HCT116 (cell line): ENCODE measurements at regions not wholly inside any gene's neighbourhood (a gene's known extent, or its start where the extent isn't known, plus 50 kb on each side); places are given as distances from the start of the nearest gene placed in this dataset.

Source experiments
- ATAC-seq: fragments of 200-7000 bp; cut with Tn5 transposase; 2 replicates; pipeline ENCODE4 v1.9.1; 2020; ENCODE audit warnings: mild to moderate bottlenecking, moderate library complexity
- BruUV-seq: library from RNA; stranded (reverse); fragments of 400-500 nt; replicated peaks from 2 replicates; lab custom pipeline; 2021; lab: Mats Ljungman, UMichigan
- CTCF ChIA-PET: fragments of 300-600 bp; sonication (Branson Sonifier 250); formaldehyde crosslinking; loops from one replicate; lab custom pipeline; 2021; ENCODE audit warnings: antibody characterized with exemption; lab: Charles Lee
- POLR2A ChIA-PET: fragments of 300-600, 350-600 bp; sonication (Branson Sonifier 250); formaldehyde crosslinking; loops from one replicate; lab custom pipeline; 2021; ENCODE audit warnings: antibody characterized with exemption; lab: Charles Lee
- RAD21 ChIA-PET, 2 experiments: fragments of 300-600 bp; sonication (Branson Sonifier 250); formaldehyde crosslinking; loops; one replicate each; lab custom pipeline; 2023; ENCODE audit warnings: low total read pairs in 2 of 2; ENCODE audit not compliant: uncharacterized antibody in 2 of 2, unreplicated experiment in 2 of 2, low non-redundant PET in 1 of 2; lab: Charles Lee
- DNase-seq: peaks from one replicate; pipeline ENCODE4 v3.0.0-alpha.2; 2010; ENCODE audit warnings: low read depth, low spot score
- H2AFZ ChIP-seq: fragments of 200-600 bp; shearing (Covaris generic), sonication (generic); 2 replicates; pipeline ENCODE4 v1.6.1; 2017; ENCODE audit warnings: low read depth, mixed run types, mixed read lengths, antibody characterized with exemption, low read length; ENCODE audit not compliant: poor library complexity, severe bottlenecking
- H3K27ac ChIP-seq: 2 replicates; pipeline ENCODE4 v1.5.1; 2012; ENCODE audit warnings: low read depth, low read length
- H3K27me3 ChIP-seq: fragments of 200-600 bp; sonication (generic); 2 replicates; pipeline ENCODE4 v1.6.1; 2016; ENCODE audit warnings: mixed run types, low read length, mixed read lengths; ENCODE audit not compliant: insufficient read depth
- H3K36me3 ChIP-seq, 2 experiments: fragments of 200-500 bp in 1 of 2; fragments of 200-600 bp in 1 of 2; sonication (Bioruptor generic) in 1 of 2; sonication (generic) in 1 of 2; 2 replicates each; pipeline versions ENCODE4 v1.5.1 to v1.6.1; 2014 to 2016; ENCODE audit warnings: low read length in 2 of 2, inconsistent platforms in 1 of 2, mixed read lengths in 1 of 2, mixed run types in 1 of 2; ENCODE audit not compliant: insufficient read depth in 2 of 2, control insufficient read depth in 1 of 2
- H3K4me1 ChIP-seq, 2 experiments: fragments of 200-600 bp in 1 of 2; sonication (generic) in 1 of 2; 2 replicates each; pipeline versions ENCODE4 v1.5.1 to v1.6.1; 2012 to 2017; ENCODE audit warnings: low read length in 2 of 2, inconsistent platforms in 1 of 2, mild to moderate bottlenecking in 1 of 2, mixed read lengths in 1 of 2, mixed run types in 1 of 2, moderate library complexity in 1 of 2; ENCODE audit not compliant: insufficient read depth in 2 of 2, control insufficient read depth in 1 of 2
- H3K4me2 ChIP-seq: fragments of 200-600 bp; sonication (generic); 2 replicates; pipeline ENCODE4 v1.6.1; 2017; ENCODE audit warnings: mixed run types, low read length, mixed read lengths
- H3K4me3 ChIP-seq, 2 experiments: fragments of 200-600 bp in 1 of 2; sonication (generic) in 1 of 2; replicated peaks in 1 of 2; 2 replicates each; pipeline ENCODE4 v1.5.1; 2011 to 2016; ENCODE audit warnings: low read length in 2 of 2, control low read depth in 1 of 2, low read depth in 1 of 2, mild to moderate bottlenecking in 1 of 2, mixed read lengths in 1 of 2, mixed run types in 1 of 2
- H3K79me2 ChIP-seq: fragments of 200-600 bp; sonication (generic); 2 replicates; pipeline ENCODE4 v1.6.1; 2017; ENCODE audit warnings: mild to moderate bottlenecking, mixed run types, low read length, moderate library complexity, mixed read lengths; ENCODE audit not compliant: insufficient read depth
- H3K9ac ChIP-seq: fragments of 200-600 bp; sonication (generic); 2 replicates; pipeline ENCODE4 v1.6.1; 2016; ENCODE audit warnings: low read length, mixed read lengths
- H3K9me2 ChIP-seq: fragments of 200-600 bp; sonication (generic), shearing (Covaris generic); 2 replicates; pipeline ENCODE4 v1.6.1; 2017; ENCODE audit warnings: mixed run types, mild to moderate bottlenecking, moderate library complexity; ENCODE audit not compliant: insufficient read depth
- H3K9me3 ChIP-seq, 2 experiments: fragments of 200-500 bp in 1 of 2; fragments of 200-600 bp in 1 of 2; sonication (Bioruptor generic) in 1 of 2; sonication (generic) in 1 of 2; 2 replicates each; pipeline ENCODE4 v1.6.1; 2014 to 2017; ENCODE audit warnings: low read length in 2 of 2, mixed read lengths in 2 of 2, inconsistent platforms in 1 of 2, low read depth in 1 of 2, mild to moderate bottlenecking in 1 of 2, mixed run types in 1 of 2, moderate library complexity in 1 of 2; ENCODE audit not compliant: control insufficient read depth in 1 of 2, insufficient read depth in 1 of 2
- H4K20me1 ChIP-seq: fragments of 200-600 bp; sonication (generic), shearing (Covaris generic); 2 replicates; pipeline ENCODE4 v1.6.1; 2017; ENCODE audit warnings: mixed run types, mild to moderate bottlenecking, moderate library complexity; ENCODE audit not compliant: insufficient read depth
- CBX3 ChIP-seq: IDR thresholded peaks from 2 replicates; pipeline ENCODE4 v1.6.1; 2012; ENCODE audit warnings: low read depth
- EGR1 ChIP-seq: IDR thresholded peaks from 2 replicates; pipeline ENCODE4 v1.6.1; 2012; ENCODE audit warnings: low read depth
- FOSL1 ChIP-seq: IDR thresholded peaks from 2 replicates; pipeline ENCODE4 v1.6.1; 2012; ENCODE audit warnings: low read depth
- POLR2AphosphoS5 ChIP-seq: IDR thresholded peaks from 2 replicates; pipeline ENCODE4 v1.6.1; 2011; ENCODE audit warnings: mild to moderate bottlenecking, low read depth, low read length, moderate library complexity
- RAD21 ChIP-seq: IDR thresholded peaks from 2 replicates; pipeline ENCODE4 v1.6.1; 2012; ENCODE audit warnings: low read depth, mild to moderate bottlenecking
- REST ChIP-seq: IDR thresholded peaks from 2 replicates; pipeline ENCODE4 v1.6.1; 2012; ENCODE audit warnings: low read depth
- SP1 ChIP-seq: IDR thresholded peaks from 2 replicates; pipeline ENCODE4 v1.6.1; 2012; ENCODE audit warnings: low read depth
- ZNF274 ChIP-seq: fragments of 200-500 bp; sonication (Bioruptor generic); IDR thresholded peaks from 2 replicates; pipeline ENCODE4 v1.6.1; 2014; ENCODE audit warnings: mild to moderate bottlenecking, low read depth, low read length, inconsistent platforms
- intact Hi-C: fragments of 100-400 bp; cut with micrococcal nuclease; formaldehyde crosslinking; loops from 2 replicates; pipeline ENCODE4 v1.10.0; 2022
- TF ChIP-seq, protein P1 (sequence below): IDR thresholded peaks from 2 replicates; pipeline ENCODE4 v1.6.1; 2012

GRCh38 chr3:34075975-34076374 lies 277.5 kb downstream of the PDCD6IP start:
- H3K27me3 ChIP-seq = peaks cover 12% of the 10 kb centered on the region
- BruUV-seq = no TSS peak
- no peak overlapping the region for H3K27ac ChIP-seq
- H3K9me2 ChIP-seq = no peaks in the 10 kb centered on the region
- H3K9me3 ChIP-seq = no peaks in the 10 kb centered on the region
- ChIA-PET CTCF (no interaction called here), POLR2A (no interaction called here), RAD21 (no interaction called here)
- no peaks in the 10 kb centered on the region for H3K79me2 ChIP-seq
- DNase-seq (no peak), ATAC-seq (no peak)
- H3K9ac ChIP-seq = no peak overlapping the region
- no peak overlapping the region for H3K4me3 ChIP-seq
- TF ChIP-seq SP1 (no peak), POLR2AphosphoS5 (no peak), RAD21 (no peak), EGR1 (no peak), ZNF274 (no peak)
- TF ChIP-seq, protein P1, sequence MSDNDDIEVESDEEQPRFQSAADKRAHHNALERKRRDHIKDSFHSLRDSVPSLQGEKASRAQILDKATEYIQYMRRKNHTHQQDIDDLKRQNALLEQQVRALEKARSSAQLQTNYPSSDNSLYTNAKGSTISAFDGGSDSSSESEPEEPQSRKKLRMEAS = no peak
- no peaks in the 10 kb centered on the region for H3K4me1 ChIP-seq
- intact Hi-C loops = no loop called here
- no peak overlapping the region for H3K4me2 ChIP-seq
- no peak overlapping the region for H2AFZ ChIP-seq
- H4K20me1 ChIP-seq = no peaks in the 10 kb centered on the region
- no peaks in the 10 kb centered on the region for H3K36me3 ChIP-seq

GRCh38 chr3:34077417-34078195 lies 279.2 kb downstream of the PDCD6IP start:
- POLR2A ChIA-PET = no interaction called here
- no peak overlapping the region for H3K4me3 ChIP-seq
- CTCF ChIA-PET = no interaction called here
- H3K4me2 ChIP-seq = no peak overlapping the region
- no peaks in the 10 kb centered on the region for H3K36me3 ChIP-seq
- RAD21 ChIA-PET = no interaction called here
- H3K79me2 ChIP-seq = no peaks in the 10 kb centered on the region
- no peaks in the 10 kb centered on the region for H3K4me1 ChIP-seq
- H2AFZ ChIP-seq = no peak overlapping the region
- no TSS peak for BruUV-seq
- H3K27ac ChIP-seq = no peak overlapping the region
- no peaks in the 10 kb centered on the region for H3K9me3 ChIP-seq
- no peak for ATAC-seq
- H3K9me2 ChIP-seq = no peaks in the 10 kb centered on the region
- intact Hi-C loops = no loop called here
- H3K27me3 ChIP-seq = peaks cover 12% of the 10 kb centered on the region
- no peak for DNase-seq
- H3K9ac ChIP-seq = no peak overlapping the region
- H4K20me1 ChIP-seq = no peaks in the 10 kb centered on the region
- TF ChIP-seq REST = no peak
- no peak for TF ChIP-seq FOSL1
- TF ChIP-seq, protein P1 = no peak
- TF ChIP-seq ZNF274 = no peak
- no peak for TF ChIP-seq CBX3
